Fibroblast of lung (primary cell): ENCODE measurements at regions not wholly inside any gene's neighbourhood (a gene's known extent, or its start where the extent isn't known, plus 50 kb on each side); places are given as distances from the start of the nearest gene placed in this dataset.

Experiments used
- DNase-seq, 2 donors: peaks; one replicate each; pipeline versions ENCODE4 v3.0.0 to v3.0.0-alpha.2; 2010; ENCODE audit warnings: low read depth in 2 of 2
- H2AFZ ChIP-seq: 2 replicates; pipeline ENCODE4 v1.5.1; 2012; ENCODE audit warnings: low read length, control low read depth, inconsistent platforms
- H3K27ac ChIP-seq: 2 replicates; pipeline ENCODE4 v1.5.1; 2011; ENCODE audit warnings: low read length, control low read depth; ENCODE audit not compliant: insufficient read depth
- H3K27me3 ChIP-seq: 2 replicates; pipeline ENCODE4 v1.5.1; 2011; ENCODE audit warnings: mild to moderate bottlenecking, low read length; ENCODE audit not compliant: control insufficient read depth, insufficient read depth
- H3K36me3 ChIP-seq: 2 replicates; pipeline ENCODE4 v1.5.1; 2011; ENCODE audit warnings: low read length; ENCODE audit not compliant: control insufficient read depth, insufficient read depth
- H3K4me1 ChIP-seq: 2 replicates; pipeline ENCODE4 v1.5.1; 2011; ENCODE audit warnings: low read length; ENCODE audit not compliant: control insufficient read depth, insufficient read depth; ENCODE audit errors: extremely low read depth
- H3K4me2 ChIP-seq: 2 replicates; pipeline ENCODE4 v1.5.1; 2011; ENCODE audit warnings: low read length, control low read depth; ENCODE audit not compliant: insufficient read depth; ENCODE audit errors: extremely low read depth
- H3K4me3 ChIP-seq, 4 experiments: fragments of 200-600 bp in 1 of 4; sonication (generic) in 1 of 4; replicated peaks in 1 of 4; 2 replicates each; pipeline ENCODE4 v1.5.1; 2011 to 2016; ENCODE audit warnings: low read length in 4 of 4, low read depth in 3 of 4, mild to moderate bottlenecking in 3 of 4, control low read depth in 2 of 4, inconsistent platforms in 1 of 4, mixed read lengths in 1 of 4; ENCODE audit not compliant: insufficient read depth in 1 of 4; ENCODE audit errors: control extremely low read depth in 1 of 4
- H3K79me2 ChIP-seq: 2 replicates; pipeline ENCODE4 v1.5.1; 2012; ENCODE audit warnings: mild to moderate bottlenecking, low read length, inconsistent platforms; ENCODE audit not compliant: control insufficient read depth, insufficient read depth
- H3K9ac ChIP-seq: 2 replicates; pipeline ENCODE4 v1.5.1; 2011; ENCODE audit warnings: mild to moderate bottlenecking, low read length, control low read depth; ENCODE audit not compliant: insufficient read depth
- H3K9me3 ChIP-seq: 2 replicates; pipeline ENCODE4 v1.5.1; 2012; ENCODE audit warnings: low read depth, low read length; ENCODE audit not compliant: control insufficient read depth, insufficient read depth
- H4K20me1 ChIP-seq: 2 replicates; pipeline ENCODE4 v1.5.1; 2011; ENCODE audit warnings: low read length; ENCODE audit not compliant: control insufficient read depth, insufficient read depth; ENCODE audit errors: extremely low read depth
- EZH2 ChIP-seq: IDR thresholded peaks from 2 replicates; pipeline ENCODE4 v1.5.1; 2012; ENCODE audit warnings: low read length, control low read depth, mild to moderate bottlenecking; ENCODE audit errors: missing control alignments
- TF ChIP-seq, protein P1 (sequence below), 2 donors: IDR thresholded peaks in 1 of 2; conservative IDR thresholded peaks in 1 of 2; 1 replicate in 1 of 2; 2 replicates in 1 of 2; pipeline ENCODE4 v1.5.1; 2011 to 2012; ENCODE audit warnings: low read length in 2 of 2, control low read depth in 1 of 2, inconsistent platforms in 1 of 2, low read depth in 1 of 2, mild to moderate bottlenecking in 1 of 2

DNA sequence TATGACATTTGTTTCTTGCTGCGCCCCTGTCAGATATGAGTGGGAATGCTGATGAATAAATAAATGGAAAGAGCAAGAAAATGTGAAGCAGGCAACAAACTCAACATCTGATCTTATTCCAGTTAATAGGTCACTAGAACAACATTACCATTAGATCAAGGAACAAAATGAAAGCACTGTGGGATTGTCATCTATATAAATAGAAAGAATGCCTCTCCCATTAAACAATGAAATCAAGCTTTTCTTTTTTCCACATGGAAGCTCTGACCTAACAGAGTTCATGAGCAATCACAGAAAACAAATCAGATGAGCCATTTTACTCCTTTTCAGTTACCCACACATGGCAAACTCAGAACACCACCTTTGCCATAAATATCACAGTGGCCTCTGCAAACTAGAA, 354.8 kb downstream of the SUCLA2 start:
- Histone ChIP-seq H3K4me1 (no peaks in the 10 kb centered on the region), H4K20me1 (no peaks in the 10 kb centered on the region), H3K9me3 (no peaks in the 10 kb centered on the region), H3K36me3 (no peaks in the 10 kb centered on the region), H3K9ac (no peak overlapping the region), H2AFZ (no peak overlapping the region), H3K27ac (no peak overlapping the region), H3K27me3 (no peaks in the 10 kb centered on the region), H3K4me2 (no peak overlapping the region), H3K79me2 (no peaks in the 10 kb centered on the region), H3K4me3 (no peak overlapping the region)
- DNase-seq, result no peak
- TF ChIP-seq EZH2, result no peak
- TF ChIP-seq, protein P1, sequence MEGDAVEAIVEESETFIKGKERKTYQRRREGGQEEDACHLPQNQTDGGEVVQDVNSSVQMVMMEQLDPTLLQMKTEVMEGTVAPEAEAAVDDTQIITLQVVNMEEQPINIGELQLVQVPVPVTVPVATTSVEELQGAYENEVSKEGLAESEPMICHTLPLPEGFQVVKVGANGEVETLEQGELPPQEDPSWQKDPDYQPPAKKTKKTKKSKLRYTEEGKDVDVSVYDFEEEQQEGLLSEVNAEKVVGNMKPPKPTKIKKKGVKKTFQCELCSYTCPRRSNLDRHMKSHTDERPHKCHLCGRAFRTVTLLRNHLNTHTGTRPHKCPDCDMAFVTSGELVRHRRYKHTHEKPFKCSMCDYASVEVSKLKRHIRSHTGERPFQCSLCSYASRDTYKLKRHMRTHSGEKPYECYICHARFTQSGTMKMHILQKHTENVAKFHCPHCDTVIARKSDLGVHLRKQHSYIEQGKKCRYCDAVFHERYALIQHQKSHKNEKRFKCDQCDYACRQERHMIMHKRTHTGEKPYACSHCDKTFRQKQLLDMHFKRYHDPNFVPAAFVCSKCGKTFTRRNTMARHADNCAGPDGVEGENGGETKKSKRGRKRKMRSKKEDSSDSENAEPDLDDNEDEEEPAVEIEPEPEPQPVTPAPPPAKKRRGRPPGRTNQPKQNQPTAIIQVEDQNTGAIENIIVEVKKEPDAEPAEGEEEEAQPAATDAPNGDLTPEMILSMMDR (conservative IDR thresholded peaks at IDR 0.05 in 1 of 2, IDR thresholded peaks at IDR 0.05 in 1 of 2; ENCODE audit: low read depth in 1 of 2, low read length in 2 of 2), result no peak

DNA sequence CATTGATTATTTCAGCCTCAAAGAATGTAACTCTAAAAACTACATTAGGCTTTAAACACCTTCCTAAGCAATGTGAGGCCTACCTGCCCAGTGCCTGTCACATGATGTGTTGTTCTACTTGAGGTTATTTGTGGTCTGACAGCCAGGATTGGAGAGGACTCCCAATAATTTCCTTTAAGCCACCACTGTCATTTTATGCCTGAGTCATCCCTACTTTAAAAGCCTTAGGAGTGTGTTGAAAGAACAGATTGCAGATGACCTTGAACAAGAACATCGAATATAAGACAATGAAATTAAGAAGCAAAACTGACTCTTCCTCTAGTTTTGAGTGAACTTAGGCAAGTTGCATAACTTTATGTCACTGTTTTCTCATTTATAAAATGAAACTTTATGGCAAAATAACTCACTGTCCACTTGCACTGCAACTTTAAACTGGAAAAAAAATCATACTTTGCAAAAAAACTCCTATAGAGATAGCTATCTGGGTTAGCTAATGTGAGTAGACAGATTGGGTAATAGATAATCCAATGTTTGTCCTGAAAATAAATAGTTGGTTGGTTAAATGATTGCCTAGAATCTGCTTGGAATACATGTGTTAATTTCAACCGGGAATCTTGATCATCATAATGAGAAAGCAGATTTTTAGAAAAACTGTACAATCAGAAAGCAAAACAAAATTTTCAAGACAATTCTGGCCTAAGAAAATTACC, 361.2 kb downstream of the SUCLA2 start:
- H4K20me1 ChIP-seq, result no peaks in the 10 kb centered on the region
- no peak overlapping the region for H3K9ac ChIP-seq
- no peaks in the 10 kb centered on the region for H3K9me3 ChIP-seq
- no peak overlapping the region for H2AFZ ChIP-seq
- DNase-seq, result no peak
- no peak overlapping the region for H3K4me2 ChIP-seq
- no peak overlapping the region for H3K4me3 ChIP-seq
- no peaks in the 10 kb centered on the region for H3K4me1 ChIP-seq
- H3K27me3 ChIP-seq, result no peaks in the 10 kb centered on the region
- no peak overlapping the region for H3K27ac ChIP-seq
- no peaks in the 10 kb centered on the region for H3K36me3 ChIP-seq
- TF ChIP-seq EZH2, result no peak
- TF ChIP-seq, protein P1 (conservative IDR thresholded peaks at IDR 0.05 in 1 of 2, IDR thresholded peaks at IDR 0.05 in 1 of 2; ENCODE audit: low read depth in 1 of 2, low read length in 2 of 2), result no peak
- no peaks in the 10 kb centered on the region for H3K79me2 ChIP-seq

DNA sequence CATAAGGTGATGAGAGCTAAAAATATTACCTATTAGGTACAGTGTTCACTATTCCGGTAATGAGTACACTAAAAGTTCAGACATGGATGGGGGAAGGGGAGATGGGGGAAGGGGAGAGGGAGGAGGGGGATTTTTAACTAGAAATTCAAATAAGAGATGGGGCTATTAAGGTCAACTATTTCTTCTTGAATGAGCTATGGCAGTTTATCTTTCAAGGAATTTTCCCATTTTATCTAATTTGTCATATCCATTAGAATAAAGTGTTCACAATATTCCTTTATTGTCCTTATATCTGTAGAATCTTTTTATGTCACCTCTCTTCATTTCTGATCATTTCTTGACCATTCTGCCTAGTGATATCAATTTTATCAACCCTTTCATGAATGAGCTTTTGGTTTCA, 362.4 kb downstream of the SUCLA2 start:
- no peaks in the 10 kb centered on the region for H3K9me3 ChIP-seq
- H3K4me2 ChIP-seq, result no peak overlapping the region
- H3K27ac ChIP-seq, result no peak overlapping the region
- no peak overlapping the region for H2AFZ ChIP-seq
- no peaks in the 10 kb centered on the region for H4K20me1 ChIP-seq
- H3K4me1 ChIP-seq, result no peaks in the 10 kb centered on the region
- no peaks in the 10 kb centered on the region for H3K79me2 ChIP-seq
- DNase-seq, result no peak
- no peaks in the 10 kb centered on the region for H3K27me3 ChIP-seq
- TF ChIP-seq EZH2, result no peak
- TF ChIP-seq, protein P1 (conservative IDR thresholded peaks at IDR 0.05 in 1 of 2, IDR thresholded peaks at IDR 0.05 in 1 of 2; ENCODE audit: low read depth in 1 of 2, low read length in 2 of 2), result no peak
- no peak overlapping the region for H3K9ac ChIP-seq
- no peak overlapping the region for H3K4me3 ChIP-seq
- H3K36me3 ChIP-seq, result no peaks in the 10 kb centered on the region
